ENCODE measurements at regions not wholly inside any gene's neighbourhood (a gene's known extent, or its start where the extent isn't known, plus 50 kb on each side); places are given as distances from the start of the nearest gene placed in this dataset.

- WGBS (ENCODE audit: insufficient coverage, low coverage, missing lambda C conversion rate), result 0% methylated on average over 4 of the region's 4 CpGs
- intact Hi-C loops (cut with micrococcal nuclease), result no loop called here
- no peaks in the 10 kb centered on the region for H3K9me1 ChIP-seq (ENCODE audit: control insufficient read depth, insufficient read depth, low read length)
- ATAC-seq (no peak), FAIRE-seq (no peak), DNase-seq (ENCODE audit: extremely low read depth in 1 of 4, low spot score in 3 of 4) (no peak)
- no peak overlapping the region for H3K4me3 ChIP-seq
- no peak overlapping the region for H2AFZ ChIP-seq (ENCODE audit: low read depth, low read length)
- no peak overlapping the region for H3K27ac ChIP-seq (ENCODE audit: extremely low read depth, low read depth, low read length)
- TF ChIP-seq PBX2 (CRISPR knock-in tag; IDR thresholded peaks at IDR 0.05; ENCODE audit: low read depth), result no peak
- TF ChIP-seq PBX2 (tag; conservative IDR thresholded peaks at IDR 0.05; ENCODE audit: low read depth), result no peak
- TF ChIP-seq ZNF224 (CRISPR knock-in tag; IDR thresholded peaks at IDR 0.05), result no peak
- TF ChIP-seq SIRT6 (IDR thresholded peaks at IDR 0.05; ENCODE audit: low read depth, low read length), result no peak
- TF ChIP-seq ZBTB26 (CRISPR knock-in tag; IDR thresholded peaks at IDR 0.05), result no peak
- no peak for TF ChIP-seq ZNF589 (CRISPR knock-in tag; IDR thresholded peaks at IDR 0.05; ENCODE audit: low read depth)
- no peak for TF ChIP-seq ZNF280B (CRISPR knock-in tag; IDR thresholded peaks at IDR 0.05)
- no peak for TF ChIP-seq ZNF431 (CRISPR knock-in tag; IDR thresholded peaks at IDR 0.05)
- no peak for TF ChIP-seq E2F3 (CRISPR knock-in tag; IDR thresholded peaks at IDR 0.05)
- no peak for TF ChIP-seq ZNF696 (CRISPR knock-in tag; conservative IDR thresholded peaks at IDR 0.05)
- TF ChIP-seq ZC3H8 (IDR thresholded peaks at IDR 0.05), result no peak
- no peak for TF ChIP-seq SMC3 (conservative IDR thresholded peaks at IDR 0.05; ENCODE audit: insufficient read depth, low read depth, low read length)
- no peak for TF ChIP-seq HDAC8 (tag; IDR thresholded peaks at IDR 0.05)
- no peak for TF ChIP-seq ZNF507 (tag; conservative IDR thresholded peaks at IDR 0.05)
- no peak for TF ChIP-seq NFIC (IDR thresholded peaks at IDR 0.05)
- H3K4me2 ChIP-seq (ENCODE audit: insufficient read depth, low read length), result no peak overlapping the region
- H3K9ac ChIP-seq (ENCODE audit: insufficient read depth in 1 of 2, low read depth in 2 of 2, low read length in 2 of 2), result no peak overlapping the region
- no peaks in the 10 kb centered on the region for H4K20me1 ChIP-seq (replicated peaks; ENCODE audit: control insufficient read depth, insufficient read depth, low read length)
- POLR2A ChIA-PET, result interaction anchor here (0.5 kb wide), 1 partner anchor 468 kb away, joined by 4 read pairs; no protein-coding TSS in a partner anchor
- no peaks in the 10 kb centered on the region for H3K9me3 ChIP-seq (replicated peaks; ENCODE audit: control insufficient read depth, insufficient read depth, low read depth, low read length)
- CTCF ChIA-PET (ENCODE audit: low intra/inter-chr PET ratio), result no interaction called here
- no peaks in the 10 kb centered on the region for H3K79me2 ChIP-seq (ENCODE audit: control insufficient read depth, insufficient read depth, low read length)
- BruUV-seq (replicated peaks), result no TSS peak
- in situ Hi-C loops (cut with MboI), result loop anchor here (10.0 kb wide), 1 partner anchor 305 kb away; no protein-coding TSS in a partner anchor
- H3K36me3 ChIP-seq (ENCODE audit: control insufficient read depth, insufficient read depth, low read length), result no peaks in the 10 kb centered on the region
- no peaks in the 10 kb centered on the region for H3K4me1 ChIP-seq (replicated peaks in 1 of 2; ENCODE audit: control insufficient read depth in 2 of 2, insufficient read depth in 2 of 2, low read length in 2 of 2)
- H3K27me3 ChIP-seq (ENCODE audit: control insufficient read depth in 2 of 2, insufficient read depth in 2 of 2, low read length in 2 of 2), result peaks cover 5 to 20% of the 10 kb centered on the region in 2 experiments; a peak in 4 of 5 replicates
Measured at GRCh38 chr10:60450291-60450690, 60.6 kb upstream of the ANK3 start.
